SIG-M5 treated with dmso at 0.1 percent for 504 hours (cell line): ENCODE measurements at regions not wholly inside any gene's neighbourhood (a gene's known extent, or its start where the extent isn't known, plus 50 kb on each side); places are given as distances from the start of the nearest gene placed in this dataset.

ENCODE experiments used
- DNase-seq: peaks from one replicate; lab custom pipeline; 2025; ENCODE audit not compliant: unreplicated experiment; lab: John Stamatoyannopoulos, UW

GRCh38 chr13:74005320-74006157 is 128.7 kb downstream of the KLF12 start:
- DNase-seq, result no peak

- DNase-seq, result no peak
These were observed 130.1 kb downstream of the KLF12 start for GRCh38 chr13:74004109-74004508.

GRCh38 chr13:74003374-74003773 is 130.8 kb downstream of the KLF12 start:
- DNase-seq, result no peak

GRCh38 chr13:74000876-74001275 is 133.3 kb downstream of the KLF12 start:
- no peak for DNase-seq

- DNase-seq, result no peak
These were observed 135.6 kb downstream of the KLF12 start for GRCh38 chr13:73998631-73999030.

- DNase-seq, result no peak
These were observed 136.2 kb downstream of the KLF12 start for GRCh38 chr13:73997964-73998363.

GRCh38 chr13:73996569-73996968 is 137.6 kb downstream of the KLF12 start:
- DNase-seq, result no peak

- no peak for DNase-seq
These were observed 138.5 kb downstream of the KLF12 start for GRCh38 chr13:73995736-73996135.

- no peak for DNase-seq
These were observed 140.5 kb downstream of the KLF12 start for GRCh38 chr13:73993661-73994060.

- no peak for DNase-seq
These were observed 142.3 kb downstream of the KLF12 start for GRCh38 chr13:73991884-73992283.

- no peak for DNase-seq
These were observed 142.8 kb downstream of the KLF12 start for GRCh38 chr13:73991384-73991783.

GRCh38 chr13:73989244-73989843 is 144.9 kb downstream of the KLF12 start:
- no peak for DNase-seq

GRCh38 chr13:73988461-73988860 is 145.7 kb downstream of the KLF12 start:
- no peak for DNase-seq

GRCh38 chr13:73987618-73988017 is 146.6 kb downstream of the KLF12 start:
- peak; percentile 37 for DNase-seq

GRCh38 chr13:73985783-73986182 is 148.4 kb downstream of the KLF12 start:
- DNase-seq, result no peak

GRCh38 chr13:73984949-73985691 is 149.1 kb downstream of the KLF12 start:
- DNase-seq, result no peak

- DNase-seq, result no peak
These were observed 150.0 kb downstream of the KLF12 start for GRCh38 chr13:73984201-73984600.

- DNase-seq, result no peak
These were observed 151.1 kb downstream of the KLF12 start for GRCh38 chr13:73983109-73983508.

GRCh38 chr13:73981595-73981994 is 152.6 kb downstream of the KLF12 start:
- DNase-seq, result no peak

GRCh38 chr13:73975767-73976166 is 158.4 kb downstream of the KLF12 start:
- DNase-seq, result no peak

- no peak for DNase-seq
These were observed 160.2 kb downstream of the KLF12 start for GRCh38 chr13:73974051-73974450.

GRCh38 chr13:73973156-73973555 is 161.0 kb downstream of the KLF12 start:
- DNase-seq, result no peak
